GM18909 (cell line): ENCODE measurements at regions not wholly inside any gene's neighbourhood (a gene's known extent, or its start where the extent isn't known, plus 50 kb on each side); places are given as distances from the start of the nearest gene placed in this dataset.
A peak's percentile ranks its signal among the peaks of the same experiment; 100 is the strongest.

Source experiments
- ATAC-seq: cut with Tn5 transposase; IDR thresholded peaks from one replicate; pipeline ENCODE4 v1.9.1; 2021; ENCODE audit warnings: mild to moderate bottlenecking; ENCODE audit not compliant: unreplicated experiment, poor library complexity

- ATAC-seq = no peak
These were observed 115.7 kb downstream of the GYPC start for GRCh38 chr2:126771501-126772195.

DNA sequence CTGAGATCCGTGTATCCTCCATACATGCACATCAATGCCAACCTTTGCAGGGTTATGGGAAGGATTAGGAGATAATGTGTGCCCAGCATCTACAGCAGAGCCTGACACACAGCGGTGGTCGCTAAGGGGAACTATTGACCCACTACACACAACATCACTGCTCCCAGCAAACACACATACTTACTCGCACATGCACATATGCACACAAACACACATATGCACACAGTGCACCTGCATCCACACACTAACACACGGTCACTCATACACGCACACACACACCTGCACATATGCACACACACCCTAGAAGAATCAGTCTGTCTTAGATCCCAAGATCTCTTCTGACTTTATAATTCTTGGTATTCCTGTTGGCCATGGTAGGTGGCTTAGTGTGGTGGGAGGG, 118.3 kb downstream of the GYPC start:
- ATAC-seq = no peak

- no peak for ATAC-seq
These were observed 118.8 kb downstream of the GYPC start for GRCh38 chr2:126774761-126775160.

DNA sequence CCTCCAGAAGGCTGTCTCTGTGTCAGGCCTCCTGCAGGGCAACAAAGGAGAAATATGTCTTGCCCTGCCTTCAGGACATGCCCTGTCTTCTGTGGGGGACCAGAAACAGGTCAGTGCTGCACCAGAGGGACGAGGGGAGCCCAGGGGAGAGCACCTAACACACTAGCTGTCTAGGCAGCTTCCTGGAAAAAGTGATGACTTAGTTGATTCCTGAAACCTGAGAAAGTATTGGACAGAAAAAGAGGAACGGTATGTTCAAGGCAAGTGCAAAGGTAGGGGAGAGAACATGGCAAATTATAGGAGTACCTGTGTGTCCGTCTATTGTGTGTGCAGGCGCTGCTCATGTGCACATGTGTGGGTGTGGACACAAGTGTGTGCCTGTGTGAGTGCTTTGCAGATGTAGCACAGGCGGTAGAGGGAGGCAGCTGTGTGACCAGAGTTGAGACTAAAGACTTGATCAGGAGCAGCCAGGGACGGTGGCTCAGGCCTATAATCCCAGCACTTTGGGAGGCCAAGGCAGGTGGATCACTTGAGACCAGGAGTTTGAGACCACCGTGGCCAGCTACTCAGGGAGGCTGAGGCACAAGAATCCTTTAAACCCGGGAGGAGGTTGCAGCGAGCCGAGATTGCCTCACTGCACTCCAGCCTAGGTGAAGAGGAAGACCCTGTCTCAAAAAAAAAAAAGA, 119.5 kb downstream of the GYPC start:
- no peak for ATAC-seq

DNA sequence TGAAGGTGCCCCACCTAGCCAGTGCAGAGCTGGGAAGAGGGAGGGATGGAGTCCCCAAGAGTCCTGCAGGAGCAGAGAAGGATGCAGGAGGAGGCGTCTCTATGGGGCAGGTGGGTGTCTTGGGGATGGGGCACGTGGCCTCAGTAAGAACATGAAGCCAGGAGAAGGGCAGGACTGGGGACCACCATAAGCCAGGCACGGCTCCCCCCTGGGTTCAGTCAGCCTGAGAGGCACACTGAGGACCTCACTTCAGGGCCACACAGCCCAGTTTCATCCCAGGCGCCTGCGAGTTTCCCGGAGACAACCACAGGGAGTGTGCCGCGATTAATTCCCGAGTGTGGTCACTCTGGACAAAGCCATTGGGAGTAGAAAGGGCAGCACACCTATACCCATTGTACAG, 120.3 kb downstream of the GYPC start:
- ATAC-seq = no peak

GRCh38 chr2:126776692-126777619, 121.0 kb downstream of the GYPC start:
- ATAC-seq = peak; percentile 88

GRCh38 chr2:126777620-126777978, 121.1 kb upstream of the TEX51 start:
- ATAC-seq = peak; percentile 25

DNA sequence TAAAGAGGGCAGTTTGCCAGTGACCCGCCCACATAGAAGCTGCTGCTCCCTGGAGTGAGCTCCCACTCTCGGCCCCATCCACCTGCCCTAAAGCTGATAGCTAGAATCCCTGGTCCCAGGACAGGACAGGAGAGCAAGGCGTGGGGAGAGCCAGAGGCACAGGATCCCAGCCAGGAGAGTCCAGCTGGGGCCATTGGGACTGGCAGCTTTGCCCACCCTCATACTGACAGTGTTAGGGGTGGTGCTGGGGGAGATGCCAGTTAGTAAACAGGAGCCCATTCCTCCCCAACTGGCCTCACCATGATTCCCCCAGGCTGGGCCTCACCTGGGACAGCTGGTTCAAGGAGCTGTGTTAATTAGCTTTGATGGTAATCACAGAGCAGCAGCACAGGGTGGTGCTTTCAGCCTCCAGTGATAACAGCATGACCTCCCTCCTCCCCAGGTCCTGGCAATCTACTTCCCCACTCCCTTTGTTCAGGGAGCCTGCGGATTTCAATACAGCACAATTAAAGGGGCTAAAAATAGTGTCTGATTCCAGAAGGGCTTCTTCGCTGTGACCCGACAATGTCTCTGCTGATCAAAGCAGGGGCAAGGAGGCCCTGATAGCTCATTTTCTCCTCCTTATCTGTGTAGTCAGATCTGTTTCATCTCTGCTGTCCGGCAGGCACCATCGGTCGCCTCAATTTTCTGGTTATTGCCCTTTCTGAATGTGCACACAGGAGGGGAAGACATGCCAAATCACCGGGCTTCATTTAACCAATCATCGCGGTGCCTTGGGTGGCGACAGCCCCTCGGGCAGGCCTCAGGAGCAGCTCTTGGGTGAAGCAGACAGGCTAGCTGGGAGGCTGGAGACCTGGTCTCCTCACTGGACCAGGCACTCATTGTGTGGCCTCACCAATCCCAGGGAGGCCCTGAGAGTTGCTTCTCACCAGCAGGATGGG, 119.9 kb upstream of the TEX51 start:
- no peak for ATAC-seq

- no peak for ATAC-seq
These were observed 117.5 kb upstream of the TEX51 start for GRCh38 chr2:126781206-126781605.

GRCh38 chr2:126781806-126782205, 116.9 kb upstream of the TEX51 start:
- no peak for ATAC-seq

DNA sequence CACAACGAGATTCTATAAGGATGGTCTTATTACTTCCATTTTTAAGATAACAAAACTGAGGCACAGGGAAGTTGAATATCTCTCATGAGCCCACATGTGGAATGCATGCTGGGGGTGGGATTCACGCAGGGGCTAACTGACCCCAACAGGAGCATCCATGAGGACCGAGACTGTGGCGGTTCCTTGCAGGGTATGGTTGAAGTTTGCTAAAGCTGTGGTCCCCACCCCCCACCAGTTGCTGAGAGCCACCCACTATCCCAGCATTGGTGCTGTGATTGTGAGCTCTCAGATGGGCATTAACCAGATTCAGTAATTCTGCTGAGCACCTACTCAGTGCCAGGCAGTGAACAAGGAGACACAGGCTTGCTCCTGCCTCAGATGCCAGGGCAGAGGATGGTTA, 116.0 kb upstream of the TEX51 start:
- no peak for ATAC-seq

- no peak for ATAC-seq
These were observed 115.3 kb upstream of the TEX51 start for GRCh38 chr2:126783341-126783740.

DNA sequence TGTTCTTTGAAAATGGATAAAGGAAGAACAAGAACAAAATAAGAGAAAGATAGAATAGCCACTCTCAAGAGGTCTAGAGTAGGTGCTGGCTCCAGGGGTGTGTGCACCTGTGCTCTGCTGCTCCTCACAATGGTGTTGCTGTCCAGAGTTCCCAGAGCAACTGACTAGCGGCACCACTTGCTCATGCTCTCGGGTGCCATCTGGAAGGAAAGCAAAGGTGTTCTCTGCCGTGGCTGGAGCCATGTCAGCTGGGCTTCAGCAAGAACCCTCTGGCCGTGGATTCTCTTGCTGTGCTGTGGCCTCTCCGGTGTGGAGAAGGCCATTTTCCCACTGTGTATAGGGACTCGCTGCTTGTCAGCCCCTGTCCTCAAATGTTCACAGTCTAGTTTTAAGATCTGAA, 114.6 kb upstream of the TEX51 start:
- ATAC-seq = no peak

- no peak for ATAC-seq
These were observed 114.1 kb upstream of the TEX51 start for GRCh38 chr2:126784621-126785020.

DNA sequence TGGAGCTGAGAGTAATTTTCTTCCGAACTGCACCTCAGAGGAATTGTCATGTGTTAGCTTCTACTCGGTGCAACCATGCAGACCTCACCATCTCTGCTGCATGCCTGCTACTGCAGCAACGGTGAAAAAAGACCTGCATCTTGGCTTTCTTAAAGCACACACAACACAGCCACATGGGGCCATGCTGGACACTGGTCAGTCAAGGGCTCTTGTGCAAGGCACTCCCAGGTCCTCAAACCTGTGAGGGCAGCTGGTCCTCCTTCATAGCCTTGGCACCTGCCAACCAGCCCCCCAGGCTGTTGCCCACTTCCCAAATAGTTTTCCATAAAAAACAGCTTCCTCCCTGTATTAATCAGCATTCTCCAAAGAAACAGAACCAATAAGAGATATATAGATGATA, 113.5 kb upstream of the TEX51 start:
- no peak for ATAC-seq

GRCh38 chr2:126785862-126786261, 112.8 kb upstream of the TEX51 start:
- ATAC-seq = no peak

DNA sequence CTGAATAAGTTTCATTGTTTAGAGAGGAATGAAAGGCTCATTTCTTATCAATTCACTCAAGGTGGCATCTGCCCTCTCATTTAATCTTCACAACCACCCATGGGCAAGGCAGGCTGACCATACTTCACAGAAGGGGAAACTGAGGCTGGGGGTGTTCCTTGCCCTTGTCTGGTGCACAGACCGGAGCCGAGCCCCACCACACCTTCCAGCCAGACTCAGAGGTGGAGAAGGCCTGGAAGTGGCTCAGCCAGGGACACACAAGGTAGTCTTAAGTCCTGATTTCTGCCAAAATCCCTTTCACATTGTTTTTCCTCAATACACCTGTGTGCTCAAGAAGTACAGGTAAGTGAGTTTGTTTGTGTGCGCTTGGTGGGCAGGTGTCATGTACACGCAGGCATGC, 111.9 kb upstream of the TEX51 start:
- no peak for ATAC-seq

- no peak for ATAC-seq
These were observed 111.4 kb upstream of the TEX51 start for GRCh38 chr2:126787289-126787688.

- ATAC-seq = no peak
These were observed 110.6 kb upstream of the TEX51 start for GRCh38 chr2:126788113-126788512.

DNA sequence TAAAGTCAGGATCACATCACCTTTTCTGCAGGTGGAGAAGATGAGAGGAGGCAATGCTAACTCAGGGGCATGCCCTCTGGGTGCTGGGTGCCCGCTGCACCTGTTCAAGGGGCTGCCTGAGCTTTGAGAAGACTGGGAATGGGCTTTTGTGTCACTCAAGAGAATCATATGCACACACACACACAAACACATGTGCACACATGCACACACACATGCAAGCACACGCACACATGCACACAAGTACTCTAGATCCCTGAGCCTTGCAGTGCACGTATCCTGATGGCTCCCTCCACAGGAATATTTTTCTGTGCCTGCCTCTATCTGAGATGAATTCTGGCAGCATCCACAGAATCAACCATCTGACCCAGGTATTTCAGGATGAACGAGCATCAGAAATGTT, 110.0 kb upstream of the TEX51 start:
- ATAC-seq = no peak
